ENCODE measurements at regions not wholly inside any gene's neighbourhood (a gene's known extent, or its start where the extent isn't known, plus 50 kb on each side); places are given as distances from the start of the nearest gene placed in this dataset.

- no peaks in the 10 kb centered on the region for H3K36me3 ChIP-seq (ENCODE audit: control insufficient read depth, insufficient read depth, low read length)
- TF ChIP-seq EZH2 (IDR thresholded peaks at IDR 0.05; ENCODE audit: low read length, missing control alignments), result no peak
- no peak for TF ChIP-seq CTCF (conservative IDR thresholded peaks at IDR 0.05 in 1 of 2, IDR thresholded peaks at IDR 0.05 in 1 of 2; ENCODE audit: low read depth in 1 of 2, low read length in 2 of 2)
- no peak overlapping the region for H3K9ac ChIP-seq (ENCODE audit: insufficient read depth, low read length)
- H3K4me3 ChIP-seq (replicated peaks in 1 of 4; ENCODE audit: control extremely low read depth in 1 of 4, insufficient read depth in 1 of 4, low read depth in 3 of 4, low read length in 4 of 4), result no peak overlapping the region
- DNase-seq (ENCODE audit: low read depth in 2 of 2), result no peak
- H3K79me2 ChIP-seq (ENCODE audit: control insufficient read depth, insufficient read depth, low read length), result no peaks in the 10 kb centered on the region
- H3K27ac ChIP-seq (ENCODE audit: insufficient read depth, low read length), result no peak overlapping the region
- H3K9me3 ChIP-seq (ENCODE audit: control insufficient read depth, insufficient read depth, low read depth, low read length), result no peaks in the 10 kb centered on the region
- no peak overlapping the region for H2AFZ ChIP-seq (ENCODE audit: low read length)
- no peaks in the 10 kb centered on the region for H3K4me1 ChIP-seq (ENCODE audit: control insufficient read depth, extremely low read depth, insufficient read depth, low read length)
- H4K20me1 ChIP-seq (ENCODE audit: control insufficient read depth, extremely low read depth, insufficient read depth, low read length), result no peaks in the 10 kb centered on the region
- no peak overlapping the region for H3K4me2 ChIP-seq (ENCODE audit: extremely low read depth, insufficient read depth, low read length)
- H3K27me3 ChIP-seq (ENCODE audit: control insufficient read depth, insufficient read depth, low read length), result no peaks in the 10 kb centered on the region
These were observed 83.5 kb downstream of the TBX22 start for GRCh38 chrX:80098038-80098437.

DNA sequence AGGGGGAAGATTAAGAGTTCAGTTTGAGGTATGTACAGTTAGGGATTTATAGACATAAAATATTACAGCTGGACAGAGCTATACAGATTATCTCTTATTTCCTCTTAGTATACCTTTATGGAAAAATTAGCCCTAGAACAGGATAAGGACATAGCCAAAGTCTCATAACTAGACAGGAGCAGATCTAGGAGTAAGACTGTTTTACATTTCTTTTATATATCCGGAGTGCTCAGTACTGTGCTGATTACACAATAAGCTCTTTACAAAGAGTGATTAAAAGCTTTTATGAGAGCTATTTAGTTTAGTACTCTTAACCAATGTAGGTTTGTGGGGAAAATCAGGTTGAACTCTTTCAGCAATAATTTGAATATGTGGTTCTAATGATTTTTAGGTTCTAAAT lies 105.8 kb downstream of the TBX22 start:
- Histone ChIP-seq H3K27me3 (ENCODE audit: control insufficient read depth, insufficient read depth, low read length) (no peaks in the 10 kb centered on the region), H2AFZ (ENCODE audit: low read length) (no peak overlapping the region), H3K4me1 (ENCODE audit: control insufficient read depth, extremely low read depth, insufficient read depth, low read length) (no peaks in the 10 kb centered on the region), H3K4me2 (ENCODE audit: extremely low read depth, insufficient read depth, low read length) (no peak overlapping the region), H3K27ac (ENCODE audit: insufficient read depth, low read length) (no peak overlapping the region), H3K36me3 (ENCODE audit: control insufficient read depth, insufficient read depth, low read length) (no peaks in the 10 kb centered on the region), H3K9ac (ENCODE audit: insufficient read depth, low read length) (no peak overlapping the region), H4K20me1 (ENCODE audit: control insufficient read depth, extremely low read depth, insufficient read depth, low read length) (no peaks in the 10 kb centered on the region), H3K79me2 (ENCODE audit: control insufficient read depth, insufficient read depth, low read length) (no peaks in the 10 kb centered on the region), H3K9me3 (ENCODE audit: control insufficient read depth, insufficient read depth, low read depth, low read length) (no peaks in the 10 kb centered on the region), H3K4me3 (replicated peaks in 1 of 4; ENCODE audit: control extremely low read depth in 1 of 4, insufficient read depth in 1 of 4, low read depth in 3 of 4, low read length in 4 of 4) (no peak overlapping the region)
- no peak for DNase-seq (ENCODE audit: low read depth in 2 of 2)
- TF ChIP-seq CTCF (conservative IDR thresholded peaks at IDR 0.05 in 1 of 2, IDR thresholded peaks at IDR 0.05 in 1 of 2; ENCODE audit: low read depth in 1 of 2, low read length in 2 of 2), result no peak
- no peak for TF ChIP-seq EZH2 (IDR thresholded peaks at IDR 0.05; ENCODE audit: low read length, missing control alignments)

- no peaks in the 10 kb centered on the region for H3K9me3 ChIP-seq (ENCODE audit: control insufficient read depth, insufficient read depth, low read depth, low read length)
- H3K4me1 ChIP-seq (ENCODE audit: control insufficient read depth, extremely low read depth, insufficient read depth, low read length), result no peaks in the 10 kb centered on the region
- no peaks in the 10 kb centered on the region for H4K20me1 ChIP-seq (ENCODE audit: control insufficient read depth, extremely low read depth, insufficient read depth, low read length)
- no peaks in the 10 kb centered on the region for H3K27me3 ChIP-seq (ENCODE audit: control insufficient read depth, insufficient read depth, low read length)
- no peak overlapping the region for H3K4me3 ChIP-seq (replicated peaks in 1 of 4; ENCODE audit: control extremely low read depth in 1 of 4, insufficient read depth in 1 of 4, low read depth in 3 of 4, low read length in 4 of 4)
- no peak overlapping the region for H3K9ac ChIP-seq (ENCODE audit: insufficient read depth, low read length)
- H3K4me2 ChIP-seq (ENCODE audit: extremely low read depth, insufficient read depth, low read length), result no peak overlapping the region
- H3K27ac ChIP-seq (ENCODE audit: insufficient read depth, low read length), result no peak overlapping the region
- TF ChIP-seq EZH2 (IDR thresholded peaks at IDR 0.05; ENCODE audit: low read length, missing control alignments), result no peak
- TF ChIP-seq CTCF (conservative IDR thresholded peaks at IDR 0.05 in 1 of 2, IDR thresholded peaks at IDR 0.05 in 1 of 2; ENCODE audit: low read depth in 1 of 2, low read length in 2 of 2), result no peak
- H2AFZ ChIP-seq (ENCODE audit: low read length), result no peak overlapping the region
- H3K36me3 ChIP-seq (ENCODE audit: control insufficient read depth, insufficient read depth, low read length), result no peaks in the 10 kb centered on the region
- no peak for DNase-seq (ENCODE audit: low read depth in 2 of 2)
- H3K79me2 ChIP-seq (ENCODE audit: control insufficient read depth, insufficient read depth, low read length), result no peaks in the 10 kb centered on the region
These were observed 124.4 kb downstream of the TBX22 start for GRCh38 chrX:80138938-80139337.
